Glomerular endothelial cell (primary cell): ENCODE measurements at regions not wholly inside any gene's neighbourhood (a gene's known extent, or its start where the extent isn't known, plus 50 kb on each side); places are given as distances from the start of the nearest gene placed in this dataset.

Experiments used
- DNase-seq: peaks from one replicate; pipeline ENCODE4 v3.0.0-alpha.2; 2011; ENCODE audit warnings: low read depth, low spot score; ENCODE audit errors: extremely low read depth

GRCh38 chr9:84573083-84573482 lies 96.4 kb upstream of the NTRK2 start:
- DNase-seq = no peak

- no peak for DNase-seq
These were observed 93.8 kb upstream of the NTRK2 start for GRCh38 chr9:84575705-84576104.

- DNase-seq = no peak
These were observed 85.7 kb upstream of the NTRK2 start for GRCh38 chr9:84583866-84584265.

- no peak for DNase-seq
These were observed 82.9 kb upstream of the NTRK2 start for GRCh38 chr9:84586662-84587061.

- no peak for DNase-seq
These were observed 82.4 kb upstream of the NTRK2 start for GRCh38 chr9:84587153-84587552.

GRCh38 chr9:84589542-84589941 lies 80.0 kb upstream of the NTRK2 start:
- no peak for DNase-seq

- DNase-seq = no peak
These were observed 78.8 kb upstream of the NTRK2 start for GRCh38 chr9:84590706-84591105.

GRCh38 chr9:84592918-84593317 lies 76.6 kb upstream of the NTRK2 start:
- DNase-seq = no peak

- no peak for DNase-seq
These were observed 76.2 kb upstream of the NTRK2 start for GRCh38 chr9:84593352-84593751.

- no peak for DNase-seq
These were observed 72.4 kb upstream of the NTRK2 start for GRCh38 chr9:84597131-84597530.

- DNase-seq = no peak
These were observed 70.5 kb upstream of the NTRK2 start for GRCh38 chr9:84598921-84599636.

- DNase-seq = no peak
These were observed 68.8 kb upstream of the NTRK2 start for GRCh38 chr9:84600739-84601138.

GRCh38 chr9:84604223-84604622 lies 65.3 kb upstream of the NTRK2 start:
- DNase-seq = no peak

GRCh38 chr9:84609779-84610178 lies 59.8 kb upstream of the NTRK2 start:
- DNase-seq = no peak

- no peak for DNase-seq
These were observed 56.1 kb upstream of the NTRK2 start for GRCh38 chr9:84613431-84613830.

- no peak for DNase-seq
These were observed 54.0 kb upstream of the NTRK2 start for GRCh38 chr9:84615544-84615943.

GRCh38 chr9:84617411-84618029 lies 52.0 kb upstream of the NTRK2 start:
- DNase-seq = no peak
